ENCODE measurements at regions not wholly inside any gene's neighbourhood (a gene's known extent, or its start where the extent isn't known, plus 50 kb on each side); places are given as distances from the start of the nearest gene placed in this dataset.

DNA sequence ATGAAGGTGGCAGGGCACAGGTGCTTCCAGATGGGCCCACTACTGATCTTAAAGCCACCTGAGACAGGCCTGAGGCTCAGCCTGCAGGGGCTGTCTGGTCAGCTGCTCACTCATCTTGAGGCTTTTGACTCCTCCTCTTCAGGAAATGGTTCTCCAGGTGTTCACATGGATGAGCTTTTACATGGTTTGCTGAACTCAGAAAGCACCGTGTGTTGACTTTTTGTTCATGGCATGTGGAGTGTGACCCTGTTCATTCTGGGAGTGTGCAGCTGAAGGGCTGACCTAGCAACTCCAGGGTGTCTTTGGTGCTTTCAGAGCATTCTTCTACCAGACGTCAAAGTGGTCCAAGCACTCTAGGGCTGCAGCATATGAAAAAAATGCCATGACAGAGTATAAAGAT is 111.1 kb downstream of the CCNG2 start:
- Histone ChIP-seq H3K79me2 (ENCODE audit: insufficient read depth, low read length) (no peaks in the 10 kb centered on the region), H2AFZ (ENCODE audit: low read length) (no peak overlapping the region), H3K4me2 (ENCODE audit: low read depth, low read length) (no peak overlapping the region), H3K4me1 (ENCODE audit: insufficient read depth, low read length) (no peaks in the 10 kb centered on the region), H3K27ac (ENCODE audit: extremely low read length, insufficient read depth, low read length) (no peak overlapping the region), H3K9me3 (ENCODE audit: low read length) (peaks cover 5% of the 10 kb centered on the region; the same call in 1 of the 2 replicates), H3K27me3 (ENCODE audit: control insufficient read depth in 1 of 2, insufficient read depth in 2 of 2, low read length in 2 of 2) (no peaks in the 10 kb centered on the region), H3K9ac (ENCODE audit: insufficient read depth, low read depth, low read length) (no peak overlapping the region), H4K20me1 (ENCODE audit: insufficient read depth, low read length) (no peaks in the 10 kb centered on the region), H3K4me3 (replicated peaks in 1 of 3; ENCODE audit: insufficient read depth in 1 of 3, low read depth in 2 of 3, low read length in 3 of 3) (no peak overlapping the region), H3K36me3 (replicated peaks in 1 of 2; ENCODE audit: control insufficient read depth in 1 of 2, insufficient read depth in 2 of 2, low read length in 2 of 2) (no peaks in the 10 kb centered on the region)
- DNase-seq (ENCODE audit: low spot score) (no peak), FAIRE-seq (no peak), ATAC-seq (no peak)
- TF ChIP-seq, protein P1, sequence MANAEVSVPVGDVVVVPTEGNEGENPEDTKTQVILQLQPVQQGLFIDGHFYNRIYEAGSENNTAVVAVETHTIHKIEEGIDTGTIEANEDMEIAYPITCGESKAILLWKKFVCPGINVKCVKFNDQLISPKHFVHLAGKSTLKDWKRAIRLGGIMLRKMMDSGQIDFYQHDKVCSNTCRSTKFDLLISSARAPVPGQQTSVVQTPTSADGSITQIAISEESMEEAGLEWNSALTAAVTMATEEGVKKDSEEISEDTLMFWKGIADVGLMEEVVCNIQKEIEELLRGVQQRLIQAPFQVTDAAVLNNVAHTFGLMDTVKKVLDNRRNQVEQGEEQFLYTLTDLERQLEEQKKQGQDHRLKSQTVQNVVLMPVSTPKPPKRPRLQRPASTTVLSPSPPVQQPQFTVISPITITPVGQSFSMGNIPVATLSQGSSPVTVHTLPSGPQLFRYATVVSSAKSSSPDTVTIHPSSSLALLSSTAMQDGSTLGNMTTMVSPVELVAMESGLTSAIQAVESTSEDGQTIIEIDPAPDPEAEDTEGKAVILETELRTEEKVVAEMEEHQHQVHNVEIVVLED (CRISPR knock-in tag; IDR thresholded peaks at IDR 0.05; ENCODE audit: borderline replicate concordance), result no peak
- TF ChIP-seq ZNF10 (CRISPR knock-in tag; IDR thresholded peaks at IDR 0.05; ENCODE audit: borderline replicate concordance, low read depth), result no peak
- TF ChIP-seq, protein P2, sequence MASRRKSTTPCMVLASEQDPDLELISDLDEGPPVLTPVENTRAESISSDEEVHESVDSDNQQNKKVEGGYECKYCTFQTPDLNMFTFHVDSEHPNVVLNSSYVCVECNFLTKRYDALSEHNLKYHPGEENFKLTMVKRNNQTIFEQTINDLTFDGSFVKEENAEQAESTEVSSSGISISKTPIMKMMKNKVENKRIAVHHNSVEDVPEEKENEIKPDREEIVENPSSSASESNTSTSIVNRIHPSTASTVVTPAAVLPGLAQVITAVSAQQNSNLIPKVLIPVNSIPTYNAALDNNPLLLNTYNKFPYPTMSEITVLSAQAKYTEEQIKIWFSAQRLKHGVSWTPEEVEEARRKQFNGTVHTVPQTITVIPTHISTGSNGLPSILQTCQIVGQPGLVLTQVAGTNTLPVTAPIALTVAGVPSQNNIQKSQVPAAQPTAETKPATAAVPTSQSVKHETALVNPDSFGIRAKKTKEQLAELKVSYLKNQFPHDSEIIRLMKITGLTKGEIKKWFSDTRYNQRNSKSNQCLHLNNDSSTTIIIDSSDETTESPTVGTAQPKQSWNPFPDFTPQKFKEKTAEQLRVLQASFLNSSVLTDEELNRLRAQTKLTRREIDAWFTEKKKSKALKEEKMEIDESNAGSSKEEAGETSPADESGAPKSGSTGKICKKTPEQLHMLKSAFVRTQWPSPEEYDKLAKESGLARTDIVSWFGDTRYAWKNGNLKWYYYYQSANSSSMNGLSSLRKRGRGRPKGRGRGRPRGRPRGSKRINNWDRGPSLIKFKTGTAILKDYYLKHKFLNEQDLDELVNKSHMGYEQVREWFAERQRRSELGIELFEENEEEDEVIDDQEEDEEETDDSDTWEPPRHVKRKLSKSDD (CRISPR knock-in tag; IDR thresholded peaks at IDR 0.05; ENCODE audit: low read depth), result no peak
- no peak for TF ChIP-seq ZNF446 (CRISPR knock-in tag; IDR thresholded peaks at IDR 0.05)
- TF ChIP-seq THAP11 (CRISPR knock-in tag; IDR thresholded peaks at IDR 0.05), result no peak
- TF ChIP-seq, protein P3, sequence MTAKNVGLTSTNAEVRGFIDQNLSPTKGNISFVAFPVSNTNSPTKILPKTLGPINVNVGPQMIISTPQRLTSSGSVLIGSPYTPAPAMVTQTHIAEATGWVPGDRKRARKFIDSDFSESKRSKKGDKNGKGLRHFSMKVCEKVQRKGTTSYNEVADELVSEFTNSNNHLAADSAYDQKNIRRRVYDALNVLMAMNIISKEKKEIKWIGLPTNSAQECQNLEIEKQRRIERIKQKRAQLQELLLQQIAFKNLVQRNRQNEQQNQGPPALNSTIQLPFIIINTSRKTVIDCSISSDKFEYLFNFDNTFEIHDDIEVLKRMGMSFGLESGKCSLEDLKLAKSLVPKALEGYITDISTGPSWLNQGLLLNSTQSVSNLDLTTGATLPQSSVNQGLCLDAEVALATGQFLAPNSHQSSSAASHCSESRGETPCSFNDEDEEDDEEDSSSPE (CRISPR knock-in tag; IDR thresholded peaks at IDR 0.05), result no peak
- TF ChIP-seq ZNF549 (CRISPR knock-in tag; IDR thresholded peaks at IDR 0.05), result no peak
- no peak for TF ChIP-seq MLLT10 (CRISPR knock-in tag; IDR thresholded peaks at IDR 0.05)
- TF ChIP-seq ZNF124 (CRISPR knock-in tag; IDR thresholded peaks at IDR 0.05), result no peak
- 19% methylated on average over 2 of the region's 2 CpGs for WGBS (ENCODE audit: low lambda C conversion rate)
- in situ Hi-C loops (cut with HindIII; ENCODE audit: extremely low pct_ligation_motif_present, low pct_unique_long_range_greater_than_20kb) (no loop called here), intact Hi-C loops (cut with micrococcal nuclease; ENCODE audit: unreplicated experiment) (no loop called here)
- POLR2A ChIA-PET, result no interaction called here
- CTCF ChIA-PET (ENCODE audit: low intra/inter-chr PET ratio, low total read pairs), result no interaction called here
- no TSS peak for BruUV-seq (replicated peaks)

All from HepG2 (cell line).